H1 (cell line): ENCODE measurements at regions not wholly inside any gene's neighbourhood (a gene's known extent, or its start where the extent isn't known, plus 50 kb on each side); places are given as distances from the start of the nearest gene placed in this dataset.
A peak's percentile ranks its signal among the peaks of the same experiment; 100 is the strongest.

Source experiments
- CTCF ChIA-PET: fragments of 300-600 bp; sonication (Branson Sonifier 250); formaldehyde crosslinking; loops from one replicate; lab custom pipeline; 2021; ENCODE audit not compliant: partially characterized antibody; lab: Charles Lee
- POLR2A ChIA-PET: fragments of 300-600 bp; sonication (Branson Sonifier 250); formaldehyde crosslinking; loops from one replicate; lab custom pipeline; 2021; ENCODE audit warnings: inconsistent platforms; ENCODE audit not compliant: partially characterized antibody; lab: Charles Lee
- DNase-seq, 2 experiments: peaks; one replicate each; pipeline versions ENCODE4 v3.0.0 to v3.0.0-alpha.2; 2010 to 2022; ENCODE audit warnings: low spot score in 2 of 2, low read depth in 1 of 2, mixed read lengths in 1 of 2
- FAIRE-seq: peaks from 2 replicates; lab custom pipeline; 2011; peaks lifted over from hg19 to GRCh38; lab: Jason Lieb, UNC
- H2AFZ ChIP-seq: 2 replicates; pipeline ENCODE4 v1.8.1; 2012; ENCODE audit warnings: low read length, inconsistent platforms
- H2AK5ac ChIP-seq: 2 replicates; pipeline ENCODE4 v1.6.1; 2013; ENCODE audit warnings: low read depth, low read length
- H2BK120ac ChIP-seq: replicated peaks from 2 replicates; pipeline ENCODE3; 2013; ENCODE audit warnings: low read depth, low read length, inconsistent platforms
- H2BK12ac ChIP-seq: 2 replicates; pipeline ENCODE4 v1.6.1; 2013; ENCODE audit warnings: low read depth, low read length
- H2BK15ac ChIP-seq: 2 replicates; pipeline ENCODE4 v1.6.1; 2013; ENCODE audit warnings: low read length
- H2BK20ac ChIP-seq: 2 replicates; pipeline ENCODE4 v1.6.1; 2013; ENCODE audit warnings: low read length
- H2BK5ac ChIP-seq: 2 replicates; pipeline ENCODE4 v1.6.1; 2013; ENCODE audit warnings: low read depth, low read length
- H3K14ac ChIP-seq: 2 replicates; pipeline ENCODE4 v1.6.1; 2013; ENCODE audit warnings: inconsistent platforms; ENCODE audit not compliant: insufficient read length
- H3K18ac ChIP-seq: 2 replicates; pipeline ENCODE4 v1.6.1; 2013; ENCODE audit warnings: low read length; ENCODE audit errors: extremely low read depth
- H3K23ac ChIP-seq: 2 replicates; pipeline ENCODE4 v1.6.1; 2013; ENCODE audit warnings: inconsistent platforms; ENCODE audit not compliant: insufficient read length
- H3K23me2 ChIP-seq: 2 replicates; pipeline ENCODE4 v1.6.1; 2013; ENCODE audit warnings: low read depth, low read length
- H3K27ac ChIP-seq: 2 replicates; pipeline ENCODE4 v1.6.1; 2011; ENCODE audit warnings: low read depth, low read length, inconsistent platforms
- H3K27me3 ChIP-seq, 4 experiments: replicated peaks in 1 of 4; 1 replicate in 1 of 4; 2 replicates in 3 of 4; pipeline versions ENCODE4 v1.6.1 to v1.8.1; 2011 to 2013; ENCODE audit warnings: low read length in 3 of 4, mild to moderate bottlenecking in 3 of 4, inconsistent platforms in 2 of 4, mixed read lengths in 2 of 4, moderate library complexity in 1 of 4; ENCODE audit not compliant: control insufficient read depth in 3 of 4, insufficient read depth in 3 of 4; ENCODE audit errors: extremely low read depth in 1 of 4
- H3K36me3 ChIP-seq, 4 experiments: 2 replicates each; pipeline versions ENCODE4 v1.6.1 to v1.8.1; 2011 to 2013; ENCODE audit warnings: mild to moderate bottlenecking in 4 of 4, low read length in 3 of 4, moderate library complexity in 2 of 4, control low read depth in 1 of 4, inconsistent platforms in 1 of 4; ENCODE audit not compliant: insufficient read depth in 4 of 4, control insufficient read depth in 2 of 4
- H3K4ac ChIP-seq: replicated peaks from 2 replicates; pipeline ENCODE3; 2013; ENCODE audit warnings: low read length, low read depth, mixed read lengths, inconsistent platforms; ENCODE audit not compliant: insufficient read length
- H3K4me1 ChIP-seq, 4 experiments: replicated peaks in 1 of 4; 1 replicate in 1 of 4; 2 replicates in 3 of 4; pipeline versions ENCODE4 v1.6.1 to v1.8.1; 2011 to 2013; ENCODE audit warnings: low read length in 3 of 4, inconsistent platforms in 2 of 4, mixed read lengths in 1 of 4; ENCODE audit not compliant: insufficient read depth in 4 of 4, control insufficient read depth in 3 of 4
- H3K4me2 ChIP-seq, 2 experiments: 2 replicates each; pipeline versions ENCODE4 v1.6.1 to v1.8.1; 2011 to 2013; ENCODE audit warnings: low read depth in 2 of 2, low read length in 2 of 2, control low read depth in 1 of 2, inconsistent platforms in 1 of 2, mild to moderate bottlenecking in 1 of 2; ENCODE audit not compliant: insufficient read depth in 1 of 2
- H3K4me3 ChIP-seq, 4 experiments: fragments of 200-600, 300-600 bp in 1 of 4; sonication (generic), shearing (Covaris generic), sonication (Bioruptor Twin) in 1 of 4; 2 replicates each; pipeline versions ENCODE4 v1.5.1 to v1.8.1; 2011 to 2016; ENCODE audit warnings: low read length in 4 of 4, low read depth in 3 of 4, control low read depth in 2 of 4, inconsistent platforms in 2 of 4, mild to moderate bottlenecking in 2 of 4, mixed read lengths in 1 of 4, moderate library complexity in 1 of 4; ENCODE audit not compliant: insufficient read depth in 2 of 4; ENCODE audit errors: extremely low read depth in 1 of 4
- H3K56ac ChIP-seq: replicated peaks from 2 replicates; pipeline ENCODE3; 2013; ENCODE audit warnings: low read depth, mild to moderate bottlenecking, mixed read lengths, low read length, inconsistent platforms; ENCODE audit not compliant: insufficient read length
- H3K79me1 ChIP-seq: 2 replicates; pipeline ENCODE4 v1.6.1; 2013; ENCODE audit warnings: low read depth, low read length, control low read depth
- H3K79me2 ChIP-seq, 2 experiments: 2 replicates each; pipeline versions ENCODE4 v1.6.1 to v1.8.1; 2012 to 2013; ENCODE audit warnings: low read length in 2 of 2, mild to moderate bottlenecking in 2 of 2, inconsistent platforms in 1 of 2; ENCODE audit not compliant: insufficient read depth in 2 of 2, control insufficient read depth in 1 of 2
- H3K9ac ChIP-seq, 4 experiments: replicated peaks in 1 of 4; 1 replicate in 1 of 4; 2 replicates in 3 of 4; pipeline versions ENCODE4 v1.6.1 to v1.8.1; 2011 to 2013; ENCODE audit warnings: low read depth in 3 of 4, low read length in 3 of 4, control low read depth in 2 of 4, mild to moderate bottlenecking in 2 of 4, moderate library complexity in 2 of 4, inconsistent platforms in 1 of 4; ENCODE audit errors: extremely low read depth in 1 of 4
- H3K9me3 ChIP-seq, 2 experiments: 2 replicates each; pipeline versions ENCODE4 v1.6.1 to v1.8.1; 2012 to 2013; ENCODE audit warnings: mild to moderate bottlenecking in 2 of 2, moderate library complexity in 2 of 2, control low read depth in 1 of 2, inconsistent platforms in 1 of 2, low read depth in 1 of 2, low read length in 1 of 2, mixed read lengths in 1 of 2; ENCODE audit not compliant: insufficient read depth in 2 of 2
- H4K20me1 ChIP-seq, 2 experiments: replicated peaks in 1 of 2; 2 replicates each; pipeline versions ENCODE3 to v1.8.1; 2011 to 2013; ENCODE audit warnings: inconsistent platforms in 2 of 2, low read length in 2 of 2, mild to moderate bottlenecking in 1 of 2; ENCODE audit not compliant: insufficient read depth in 2 of 2, control insufficient read depth in 1 of 2
- H4K5ac ChIP-seq: 2 replicates; pipeline ENCODE4 v1.6.1; 2013; ENCODE audit warnings: low read length, low read depth, mixed read lengths, inconsistent platforms; ENCODE audit not compliant: insufficient read length
- H4K8ac ChIP-seq: 2 replicates; pipeline ENCODE4 v1.8.0; 2013; ENCODE audit warnings: mild to moderate bottlenecking, moderate library complexity, low read length, inconsistent platforms; ENCODE audit not compliant: insufficient read depth; ENCODE audit errors: extremely low read depth
- H4K91ac ChIP-seq: replicated peaks from 2 replicates; pipeline ENCODE3; 2013; ENCODE audit warnings: low read length, mixed read lengths, inconsistent platforms; ENCODE audit not compliant: insufficient read length
- CEBPB ChIP-seq: IDR thresholded peaks from 2 replicates; pipeline ENCODE4 v1.6.1; 2012; ENCODE audit warnings: low read depth, low read length
- CHD1 ChIP-seq: IDR thresholded peaks from 2 replicates; pipeline ENCODE4 v1.6.1; 2012; ENCODE audit warnings: low read depth, low read length, improper control_type of control experiment
- CREB1 ChIP-seq: IDR thresholded peaks from 2 replicates; pipeline ENCODE4 v1.6.1; 2012; ENCODE audit warnings: inconsistent platforms
- HDAC6 ChIP-seq: IDR thresholded peaks from one replicate; pipeline ENCODE4 v1.7.1; 2012; ENCODE audit warnings: low read depth, mild to moderate bottlenecking, inconsistent platforms, low read length, moderate library complexity
- MAFK ChIP-seq: IDR thresholded peaks from 2 replicates; pipeline ENCODE4 v1.6.1; 2012; ENCODE audit warnings: low read depth, mild to moderate bottlenecking, improper control_type of control experiment, low read length
- POU5F1 ChIP-seq: IDR thresholded peaks from 2 replicates; pipeline ENCODE4 v1.6.1; 2011; ENCODE audit warnings: low read depth, mild to moderate bottlenecking, low read length, moderate library complexity
- RBBP5 ChIP-seq: IDR thresholded peaks from 2 replicates; pipeline ENCODE4 v1.7.1; 2012; ENCODE audit warnings: low read depth, mild to moderate bottlenecking, inconsistent platforms, low read length, moderate library complexity, borderline replicate concordance
- TBP ChIP-seq: IDR thresholded peaks from 2 replicates; pipeline ENCODE4 v1.6.1; 2011; ENCODE audit warnings: low read depth, low read length, improper control_type of control experiment
- WGBS, 2 experiments: shearing (Covaris generic) in 1 of 2; methylation state at CpG; one replicate each; pipeline versions ENCODE4 v1.1.6 to v1.1.7; 2013 to 2015; ENCODE audit warnings: low lambda C conversion rate in 2 of 2, mixed read lengths in 2 of 2, inconsistent platforms in 1 of 2, low coverage in 1 of 2, missing lambda C conversion rate in 1 of 2; ENCODE audit not compliant: insufficient replicate concordance in 2 of 2, insufficient coverage in 1 of 2, insufficient read length in 1 of 2; ENCODE audit errors: extremely low coverage in 1 of 2, missing lambda C conversion rate in 1 of 2; 5-methylcytosine and 5-hydroxymethylcytosine counted together
- TF ChIP-seq, protein P1 (sequence below): IDR thresholded peaks from 2 replicates; pipeline ENCODE4 v1.6.1; 2012; ENCODE audit warnings: inconsistent platforms
- TF ChIP-seq, protein P2 (sequence below): IDR thresholded peaks from 2 replicates; pipeline ENCODE4 v1.6.1; 2012; ENCODE audit warnings: inconsistent platforms
- TF ChIP-seq, protein P3 (sequence below): IDR thresholded peaks from 2 replicates; pipeline ENCODE4 v1.6.1; 2012; ENCODE audit warnings: low read length, inconsistent platforms

DNA sequence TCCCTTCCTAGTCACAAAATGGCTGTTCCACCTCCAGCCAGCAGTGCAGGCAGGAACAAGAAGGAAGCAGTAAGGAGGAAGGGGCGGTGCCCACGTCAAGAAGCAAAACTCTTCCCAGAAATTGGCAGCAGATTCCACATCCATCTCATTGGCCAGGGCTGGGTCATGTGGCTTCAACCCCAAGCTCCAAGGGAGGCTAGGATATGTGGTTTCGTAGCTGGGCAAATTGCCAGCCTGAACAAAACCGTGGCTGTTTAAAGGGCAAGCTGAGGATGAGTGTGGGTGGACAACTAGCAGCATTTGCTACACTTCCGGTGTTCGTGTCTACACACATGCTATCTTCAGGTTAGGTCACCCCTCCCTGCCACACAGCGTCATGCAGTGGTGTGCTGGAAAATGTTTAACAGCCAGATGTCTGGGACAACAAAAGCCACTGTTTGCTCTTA, 92.1 kb upstream of the MAP1B start:
- no peak overlapping the region for H2BK20ac ChIP-seq
- no peak overlapping the region for H2BK12ac ChIP-seq
- H3K27ac ChIP-seq = no peak overlapping the region
- H4K20me1 ChIP-seq = no peaks in the 10 kb centered on the region
- H4K5ac ChIP-seq = no peak overlapping the region
- POLR2A ChIA-PET = interaction anchor here (1.1 kb wide), 1 partner anchor 13 kb away, joined by 3 read pairs; no protein-coding TSS in a partner anchor
- H2AK5ac ChIP-seq = no peak overlapping the region
- CTCF ChIA-PET = interaction anchor here (0.6 to 1.1 kb wide), 4 partner anchors 47 to 109 kb away, joined by 3 read pairs; no protein-coding TSS in a partner anchor
- FAIRE-seq = no peak
- no peak overlapping the region for H4K8ac ChIP-seq
- H2BK120ac ChIP-seq = no peak overlapping the region
- no peaks in the 10 kb centered on the region for H3K79me1 ChIP-seq
- no peak overlapping the region for H3K4me2 ChIP-seq
- no peak overlapping the region for H3K56ac ChIP-seq
- no peak overlapping the region for H3K4me3 ChIP-seq
- 89% methylated on average over 7 of the region's 7 CpGs; no CpG with 5 or more reads in 1 of the 2 experiments for WGBS, 2 experiments
- no peaks in the 10 kb centered on the region for H3K23me2 ChIP-seq
- no peak for DNase-seq
- H3K79me2 ChIP-seq = no peaks in the 10 kb centered on the region
- no peaks in the 10 kb centered on the region for H3K27me3 ChIP-seq
- H4K91ac ChIP-seq = no peak overlapping the region
- peaks cover 0 to 5% (median 1%) of the 10 kb centered on the region in 4 experiments; a peak in 3 of 7 replicates for H3K4me1 ChIP-seq
- H3K9ac ChIP-seq = no peak overlapping the region
- H3K14ac ChIP-seq = no peak overlapping the region
- H3K4ac ChIP-seq = no peak overlapping the region
- no peak overlapping the region for H3K23ac ChIP-seq
- H2AFZ ChIP-seq = peak overlapping the region; percentile 95
- no peak overlapping the region for H2BK5ac ChIP-seq
- H2BK15ac ChIP-seq = no peak overlapping the region
- H3K36me3 ChIP-seq = no peaks in the 10 kb centered on the region
- no peak overlapping the region for H3K18ac ChIP-seq
- no peaks in the 10 kb centered on the region for H3K9me3 ChIP-seq
- no peak for TF ChIP-seq MAFK
- no peak for TF ChIP-seq CEBPB
- no peak for TF ChIP-seq CREB1
- TF ChIP-seq, protein P1, sequence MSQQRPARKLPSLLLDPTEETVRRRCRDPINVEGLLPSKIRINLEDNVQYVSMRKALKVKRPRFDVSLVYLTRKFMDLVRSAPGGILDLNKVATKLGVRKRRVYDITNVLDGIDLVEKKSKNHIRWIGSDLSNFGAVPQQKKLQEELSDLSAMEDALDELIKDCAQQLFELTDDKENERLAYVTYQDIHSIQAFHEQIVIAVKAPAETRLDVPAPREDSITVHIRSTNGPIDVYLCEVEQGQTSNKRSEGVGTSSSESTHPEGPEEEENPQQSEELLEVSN = no peak
- TF ChIP-seq, protein P2, sequence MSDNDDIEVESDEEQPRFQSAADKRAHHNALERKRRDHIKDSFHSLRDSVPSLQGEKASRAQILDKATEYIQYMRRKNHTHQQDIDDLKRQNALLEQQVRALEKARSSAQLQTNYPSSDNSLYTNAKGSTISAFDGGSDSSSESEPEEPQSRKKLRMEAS = no peak
- no peak for TF ChIP-seq RBBP5
- TF ChIP-seq TBP = no peak
- TF ChIP-seq HDAC6 = no peak
- no peak for TF ChIP-seq CHD1
- TF ChIP-seq, protein P3, sequence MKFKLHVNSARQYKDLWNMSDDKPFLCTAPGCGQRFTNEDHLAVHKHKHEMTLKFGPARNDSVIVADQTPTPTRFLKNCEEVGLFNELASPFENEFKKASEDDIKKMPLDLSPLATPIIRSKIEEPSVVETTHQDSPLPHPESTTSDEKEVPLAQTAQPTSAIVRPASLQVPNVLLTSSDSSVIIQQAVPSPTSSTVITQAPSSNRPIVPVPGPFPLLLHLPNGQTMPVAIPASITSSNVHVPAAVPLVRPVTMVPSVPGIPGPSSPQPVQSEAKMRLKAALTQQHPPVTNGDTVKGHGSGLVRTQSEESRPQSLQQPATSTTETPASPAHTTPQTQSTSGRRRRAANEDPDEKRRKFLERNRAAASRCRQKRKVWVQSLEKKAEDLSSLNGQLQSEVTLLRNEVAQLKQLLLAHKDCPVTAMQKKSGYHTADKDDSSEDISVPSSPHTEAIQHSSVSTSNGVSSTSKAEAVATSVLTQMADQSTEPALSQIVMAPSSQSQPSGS = no peak
- TF ChIP-seq POU5F1 = no peak
